ENCODE measurements at regions not wholly inside any gene's neighbourhood (a gene's known extent, or its start where the extent isn't known, plus 50 kb on each side); places are given as distances from the start of the nearest gene placed in this dataset.

DNA sequence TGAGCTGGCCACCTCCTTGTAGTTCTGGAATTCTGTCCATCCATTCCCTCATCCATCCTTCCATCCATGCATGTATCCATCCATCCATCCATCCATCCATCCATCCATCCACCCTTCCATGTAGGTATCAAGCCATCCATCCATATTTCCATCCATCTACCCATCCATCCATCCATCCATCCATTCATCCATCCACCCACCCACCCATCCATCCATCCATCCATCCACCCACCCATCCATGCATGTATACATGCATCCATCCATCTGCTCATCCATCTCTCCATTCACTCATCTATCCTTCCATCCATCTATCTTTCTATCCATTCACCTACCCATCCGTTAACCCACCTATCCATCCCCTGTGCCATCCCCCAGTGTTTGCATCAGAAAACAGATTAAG, 153.6 kb upstream of the STX18 start:
- intact Hi-C loops (cut with DNase I) = no loop called here
- no peak for DNase-seq

DNA sequence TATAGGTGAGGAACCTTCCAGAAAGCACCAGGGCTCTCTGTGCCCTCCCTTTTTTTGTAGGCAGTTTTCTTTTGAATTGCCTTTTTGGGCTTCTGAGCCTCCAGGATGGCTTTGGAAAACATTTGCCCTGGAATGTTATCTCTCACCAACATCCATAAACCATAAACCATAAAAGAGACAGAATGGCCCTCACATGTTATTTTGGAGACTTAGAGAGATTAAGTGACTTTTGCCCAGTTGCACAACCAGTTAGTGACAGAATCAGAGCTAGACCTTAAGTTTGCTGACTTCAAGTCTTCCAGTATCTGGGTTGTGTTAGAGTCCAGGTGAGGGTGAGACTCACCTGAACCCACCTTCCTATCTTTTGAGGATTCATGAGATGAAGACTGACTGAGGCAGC, 153.0 kb upstream of the STX18 start:
- no peak for DNase-seq
- intact Hi-C loops (cut with DNase I) = no loop called here

DNA sequence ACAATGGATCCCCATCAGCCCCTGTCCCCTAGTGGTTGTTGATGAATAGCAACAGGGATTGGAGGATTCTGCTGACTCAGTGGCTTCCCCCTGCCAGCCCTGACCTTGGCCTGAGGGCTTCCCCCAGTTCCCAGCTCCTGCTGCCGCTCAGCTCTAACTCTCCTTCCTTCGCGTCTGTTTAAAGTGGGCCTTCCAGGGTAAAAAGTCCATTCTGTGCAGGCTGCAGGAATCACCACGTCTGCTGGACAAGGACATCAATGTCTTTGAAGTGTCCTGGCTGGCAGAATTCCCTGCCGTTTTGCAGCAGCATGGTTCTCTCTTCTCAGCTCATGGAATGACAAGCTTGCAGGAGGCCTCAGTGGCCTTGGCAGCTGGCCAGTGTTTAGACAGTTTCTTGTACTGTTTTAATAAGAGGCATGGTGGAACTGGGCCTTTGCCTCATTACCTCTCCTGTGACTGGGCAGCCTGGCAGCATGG, 152.5 kb upstream of the STX18 start:
- DNase-seq = peak in 5 of 10 donors; percentile 3 to 68 (median 31)
- intact Hi-C loops (cut with DNase I) = no loop called here

DNA sequence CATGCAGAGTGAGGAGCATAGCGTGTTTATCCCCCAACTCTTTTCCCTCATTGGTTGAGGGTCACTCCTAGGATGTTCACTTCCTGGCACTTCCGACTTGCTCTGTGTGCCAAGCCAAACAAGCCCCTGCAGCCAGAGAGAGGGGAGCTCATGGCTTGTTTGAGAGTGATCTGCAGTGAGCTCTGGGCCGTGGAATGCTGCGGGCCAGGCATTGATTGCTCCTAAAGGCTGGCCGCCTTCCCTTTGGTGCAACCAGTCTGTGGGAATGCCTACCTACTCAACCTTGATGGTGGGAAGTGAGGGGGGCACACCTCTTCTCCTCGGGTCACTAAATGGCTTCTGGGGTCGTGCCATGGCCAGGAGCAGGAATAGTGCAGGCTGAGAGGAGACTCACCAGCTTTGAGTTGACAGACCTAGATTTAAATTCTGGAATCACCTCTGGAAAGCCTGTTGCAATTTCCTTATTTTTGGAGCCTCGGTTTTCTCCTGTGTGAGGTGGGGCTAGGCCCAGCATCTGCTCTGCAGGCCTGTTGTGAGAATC, 152.0 kb upstream of the STX18 start:
- intact Hi-C loops (cut with DNase I) = no loop called here
- no peak for DNase-seq

DNA sequence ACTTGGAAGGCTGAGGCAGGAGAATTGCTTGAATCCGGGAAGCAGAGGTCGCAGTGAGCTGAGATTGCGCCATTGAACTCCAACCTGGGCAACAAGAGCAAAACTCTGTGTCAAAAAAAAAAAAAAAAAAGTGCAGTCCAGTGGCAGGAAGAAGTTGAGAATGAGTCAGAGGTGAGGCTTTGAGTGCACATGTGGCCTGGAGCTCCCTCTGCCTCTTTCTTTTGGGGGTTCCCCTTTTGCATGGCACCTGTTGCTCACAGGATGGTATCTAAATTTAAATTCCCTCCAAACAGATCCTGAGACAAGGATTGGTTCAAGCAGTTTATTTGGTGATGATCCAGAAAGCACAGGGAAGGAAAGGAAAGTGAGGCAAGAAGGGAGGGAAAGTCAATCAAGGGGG, 151.4 kb upstream of the STX18 start:
- intact Hi-C loops (cut with DNase I) = no loop called here
- DNase-seq = no peak

DNA sequence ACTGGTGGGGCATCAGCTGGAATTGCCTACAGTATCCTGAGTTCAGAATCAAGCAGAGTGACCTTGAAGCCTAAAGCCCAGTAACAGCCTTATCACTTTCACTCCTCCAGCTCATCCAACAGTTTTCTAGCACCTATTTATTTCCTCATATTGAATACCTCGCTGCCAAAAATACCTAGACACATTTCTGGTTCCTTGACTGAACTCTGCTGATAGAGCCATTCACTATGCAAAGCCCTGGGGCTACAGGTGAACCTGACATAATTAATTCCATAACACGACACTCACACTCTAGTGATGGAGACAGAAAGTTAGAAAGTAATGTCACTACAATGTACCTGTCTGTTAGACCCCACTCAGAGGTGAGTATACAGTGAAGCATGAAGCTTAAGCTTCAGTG, 149.0 kb upstream of the STX18 start:
- DNase-seq = no peak
- intact Hi-C loops (cut with DNase I) = no loop called here

DNA sequence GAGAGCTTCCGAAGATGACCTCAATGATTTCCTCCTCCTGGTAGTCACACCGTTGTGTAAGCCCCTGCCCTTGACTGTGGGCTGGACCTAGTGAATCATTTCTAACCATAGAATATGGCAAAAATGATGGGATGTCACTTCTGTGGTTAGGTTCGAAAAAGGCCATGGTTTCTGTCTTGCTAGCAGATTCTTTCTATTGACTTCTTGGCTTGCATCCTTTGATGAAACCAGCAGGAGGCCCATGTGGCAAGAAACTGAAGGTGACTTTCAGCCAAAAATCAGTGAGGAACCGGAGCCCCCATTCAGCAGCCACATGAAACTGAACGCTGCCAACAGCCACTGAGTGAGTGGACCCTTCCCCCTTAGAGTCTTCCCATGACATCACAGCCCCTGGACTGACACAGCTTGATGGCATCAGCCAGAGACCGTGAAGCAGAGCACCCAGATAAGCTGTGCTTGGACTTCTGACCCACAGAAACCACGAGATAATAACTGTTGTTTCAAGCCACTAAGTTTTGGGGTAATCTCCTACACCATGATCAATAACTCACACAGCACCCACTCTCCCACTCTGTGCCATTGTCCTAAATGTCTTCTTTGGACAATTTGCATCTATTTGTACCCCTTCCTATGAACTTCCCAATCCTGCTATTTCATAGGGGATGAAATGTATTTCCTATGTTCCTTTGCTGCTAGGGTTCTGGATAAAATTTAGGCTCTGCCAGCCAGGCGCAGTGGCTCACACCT, 148.0 kb upstream of the STX18 start:
- no peak for DNase-seq
- intact Hi-C loops (cut with DNase I) = no loop called here

DNA sequence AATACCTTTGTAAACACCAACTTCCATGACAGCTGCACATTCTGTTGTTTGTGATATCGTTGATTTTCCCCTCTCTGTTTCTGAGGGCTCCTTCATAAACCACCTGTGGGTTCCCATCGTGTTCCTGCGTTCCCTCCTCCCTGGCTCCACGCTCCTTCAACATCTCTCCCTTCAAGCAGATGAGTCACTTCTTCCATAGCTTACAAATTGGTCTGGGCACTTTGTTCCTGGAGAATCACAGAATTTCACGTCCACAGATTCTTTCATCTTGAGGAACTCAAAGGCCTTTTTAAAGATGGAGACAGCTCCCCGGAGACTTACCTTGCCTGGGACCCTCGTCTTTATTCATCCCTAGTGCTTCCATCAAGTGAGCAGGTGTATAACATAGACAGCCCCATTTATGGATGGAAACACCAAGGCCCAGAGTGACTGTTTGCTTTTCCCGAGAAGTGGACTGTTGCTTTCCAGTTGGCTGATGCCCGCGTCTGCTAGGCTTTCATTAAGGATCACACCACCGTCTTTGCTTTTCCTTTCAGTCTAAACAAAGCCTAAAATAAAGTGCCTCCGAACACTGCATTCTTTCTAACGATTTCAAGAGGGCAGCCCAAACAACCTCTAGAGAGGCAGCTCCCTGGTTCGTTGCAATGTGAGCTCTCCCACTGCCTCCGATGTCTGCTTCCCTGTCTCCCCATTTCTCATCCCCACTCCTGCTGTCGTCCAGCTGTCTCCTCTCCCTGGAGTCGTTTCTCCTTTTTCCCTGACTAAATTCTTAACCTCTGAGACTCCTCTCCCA, 146.3 kb upstream of the STX18 start:
- intact Hi-C loops (cut with DNase I) = no loop called here
- DNase-seq = no peak

DNA sequence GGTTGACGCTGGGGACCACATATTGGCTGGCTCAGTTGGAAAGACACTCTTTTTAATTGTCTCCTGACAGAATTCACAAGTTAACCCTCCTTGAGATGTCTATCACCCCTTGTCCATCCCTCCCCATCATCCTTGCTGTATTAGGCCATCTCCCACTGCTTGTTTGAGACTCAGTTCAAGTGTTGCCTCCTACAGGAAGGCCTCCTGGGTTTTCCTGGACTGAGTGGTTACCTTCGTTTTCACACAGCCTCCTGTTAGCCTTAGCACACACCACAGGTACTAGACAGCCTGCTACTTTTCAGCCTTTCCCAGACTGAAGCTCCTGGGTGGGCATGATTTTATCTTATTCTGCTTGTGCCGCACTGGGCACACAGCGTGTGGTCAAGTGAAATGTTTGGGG, 145.3 kb upstream of the STX18 start:
- no peak for DNase-seq
- intact Hi-C loops (cut with DNase I) = no loop called here

DNA sequence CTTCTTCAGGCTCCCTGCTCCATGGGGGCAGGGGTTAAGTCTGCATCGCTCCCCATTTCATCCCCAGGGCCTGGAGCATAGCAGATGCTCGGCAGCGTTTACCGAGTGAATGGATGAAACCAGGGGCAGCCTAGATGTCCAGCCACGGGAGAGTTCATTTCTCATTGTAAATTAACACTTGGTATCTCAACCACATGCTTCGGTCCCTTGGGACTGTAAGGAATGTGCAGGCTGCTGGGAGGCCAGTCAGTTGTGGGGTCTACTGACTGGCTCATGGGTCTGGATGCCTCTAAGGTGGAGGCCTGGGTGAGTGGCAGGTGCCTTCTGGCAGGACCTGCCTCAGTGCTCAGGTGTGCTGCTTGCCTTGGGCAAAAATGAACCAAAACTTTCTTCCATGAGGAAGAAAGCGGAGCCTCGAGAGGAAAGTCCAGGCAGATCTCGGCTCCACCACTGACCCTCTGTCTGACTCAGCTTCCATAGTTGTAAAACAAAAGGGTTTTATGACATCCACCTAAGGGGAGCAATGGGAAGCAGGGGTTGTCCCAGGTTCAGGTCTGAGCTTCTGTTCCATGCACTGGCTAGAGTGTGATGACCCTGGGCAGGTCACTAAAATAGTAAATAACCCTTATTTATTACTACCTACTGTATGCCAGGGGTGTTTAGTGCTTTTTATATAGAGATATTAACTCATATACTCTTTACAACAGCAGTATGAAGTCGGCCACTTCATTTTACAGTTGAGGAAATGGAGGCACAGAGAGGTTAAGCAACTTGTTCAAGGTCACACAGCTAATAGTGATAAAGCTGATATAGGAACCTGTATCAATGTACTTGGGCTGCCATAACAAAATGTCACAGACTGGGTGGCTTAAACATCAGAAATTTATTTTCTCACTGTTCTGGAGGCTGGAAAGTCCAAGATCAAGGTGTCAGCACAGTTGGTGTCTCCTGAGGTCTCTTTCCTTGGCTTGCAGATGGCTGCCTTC, 144.3 kb upstream of the STX18 start:
- intact Hi-C loops (cut with DNase I) = no loop called here
- DNase-seq = no peak

DNA sequence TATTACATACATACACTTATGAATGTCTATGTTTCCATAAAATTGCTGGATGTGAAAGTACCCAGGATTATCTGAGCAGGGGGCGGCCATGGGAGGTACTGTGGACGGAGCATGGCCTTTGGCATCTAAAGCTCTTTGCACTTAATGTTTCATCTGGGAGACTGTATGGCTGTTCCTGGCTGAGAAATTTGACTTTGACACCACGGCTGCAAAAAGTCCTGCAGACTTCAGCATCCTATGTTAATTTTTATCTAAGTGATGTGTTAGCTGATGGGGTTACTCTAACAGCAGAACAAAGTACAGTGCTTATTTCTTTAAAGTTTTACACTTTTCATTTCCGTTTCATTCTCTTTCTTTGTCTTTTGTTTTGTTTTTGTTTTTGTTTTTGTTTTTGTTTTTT, 139.8 kb upstream of the STX18 start:
- DNase-seq = no peak
- intact Hi-C loops (cut with DNase I) = no loop called here

DNA sequence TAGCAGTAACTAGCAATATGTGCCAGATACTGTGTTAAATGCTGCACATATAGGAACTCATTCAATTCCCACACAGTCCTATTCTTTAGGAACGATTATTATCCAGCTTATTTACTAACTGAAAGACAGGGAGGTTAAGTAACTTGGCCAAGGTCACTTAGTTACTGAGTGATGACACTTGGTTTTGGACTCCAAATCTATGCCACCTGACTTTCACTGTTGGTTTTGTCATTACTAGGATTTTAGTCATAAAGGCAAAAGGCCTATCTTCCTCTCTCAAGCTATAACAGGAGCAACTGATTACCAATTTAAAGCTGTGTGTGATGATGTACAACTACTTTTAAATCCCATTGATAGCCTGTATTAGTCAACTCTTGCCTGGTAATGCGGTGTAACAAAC, 138.9 kb upstream of the STX18 start:
- intact Hi-C loops (cut with DNase I) = no loop called here
- no peak for DNase-seq

DNA sequence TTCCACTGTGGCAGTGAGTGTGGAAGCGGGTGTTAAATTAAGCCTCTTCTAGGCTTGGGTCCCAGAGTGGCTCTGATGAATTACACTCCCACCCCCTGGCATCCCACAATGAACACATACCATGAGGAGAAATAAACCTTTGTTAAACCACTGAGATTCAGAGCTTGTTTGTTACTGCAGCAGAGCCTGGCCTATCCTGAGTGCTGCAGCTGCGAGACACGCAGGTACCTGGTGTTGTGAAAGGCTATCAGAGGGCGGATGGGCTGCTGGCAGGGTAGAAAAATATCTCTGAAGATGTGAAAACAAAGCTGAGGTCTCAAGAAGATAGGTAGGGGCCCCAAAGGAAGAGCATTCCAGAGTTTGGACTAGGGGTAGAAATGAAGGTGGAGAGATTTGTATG, 138.4 kb upstream of the STX18 start:
- intact Hi-C loops (cut with DNase I) = no loop called here
- DNase-seq = no peak

DNA sequence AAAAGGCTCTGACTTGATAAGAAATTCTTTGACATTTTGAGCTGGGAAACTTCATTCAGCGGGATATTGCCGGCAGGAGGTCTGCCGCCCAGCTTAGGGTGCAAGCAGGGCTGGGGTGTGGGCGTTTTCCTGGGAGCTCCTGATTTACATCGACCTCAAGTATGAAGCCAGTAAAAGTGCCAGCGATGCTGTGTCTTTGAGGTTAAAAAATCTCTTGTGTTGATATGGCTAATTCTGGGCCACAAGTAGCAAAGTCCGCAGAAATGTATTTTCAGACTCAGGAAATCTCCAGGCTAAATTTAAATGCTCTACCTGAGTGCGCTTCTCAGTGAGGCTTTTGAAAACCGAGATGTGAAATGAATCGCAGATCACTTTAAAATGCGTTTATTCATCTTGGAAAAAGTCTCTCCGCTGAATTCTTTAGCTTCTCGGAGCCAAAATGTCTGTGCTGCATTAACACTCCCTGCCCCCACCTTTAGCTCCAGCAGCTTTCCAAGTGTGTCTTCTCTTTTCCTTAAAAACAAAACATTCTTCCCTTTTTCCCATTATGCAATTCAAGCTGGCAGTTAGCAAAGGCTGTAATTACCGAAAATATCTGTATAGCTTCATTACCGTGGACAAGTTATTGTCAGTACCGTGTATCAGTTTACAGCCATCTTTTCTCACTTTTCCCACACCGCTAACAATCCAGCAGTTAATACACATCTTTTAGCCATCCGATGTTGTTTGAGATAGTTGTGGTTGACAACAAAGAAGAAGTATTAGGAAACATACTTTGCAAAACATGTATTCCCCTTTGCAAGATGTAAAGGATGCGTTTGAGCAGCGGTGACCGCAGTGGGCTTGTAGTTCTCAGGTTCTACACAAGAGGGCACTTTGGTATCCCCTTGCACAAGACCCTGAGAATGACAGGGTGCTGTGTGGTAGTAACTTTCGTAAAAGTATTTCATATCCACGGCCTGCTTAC, 136.0 kb upstream of the STX18 start:
- intact Hi-C loops (cut with DNase I) = no loop called here
- DNase-seq = peak in 6 of 10 donors; percentile 17 to 84 (median 24)

DNA sequence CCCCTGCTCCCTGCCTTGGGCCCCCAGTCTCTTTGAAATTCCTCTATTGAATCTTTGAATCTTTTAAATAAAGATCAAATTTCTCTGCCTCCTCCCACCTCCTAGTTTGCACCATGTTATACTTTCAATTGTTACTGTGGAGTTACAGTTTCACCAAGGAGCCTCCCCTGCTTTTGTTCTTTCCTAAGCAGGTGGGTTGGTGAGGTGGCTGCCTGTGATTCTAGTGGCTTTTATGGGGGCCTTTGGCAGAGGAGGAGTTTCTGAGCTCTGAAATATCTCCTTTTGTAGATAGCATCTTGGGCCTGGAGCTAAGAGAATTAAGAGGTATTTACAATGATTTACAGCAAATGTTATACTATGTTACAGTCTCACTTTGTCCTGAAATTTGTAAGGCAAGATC, 133.8 kb upstream of the STX18 start:
- no peak for DNase-seq
- intact Hi-C loops (cut with DNase I) = no loop called here

DNA sequence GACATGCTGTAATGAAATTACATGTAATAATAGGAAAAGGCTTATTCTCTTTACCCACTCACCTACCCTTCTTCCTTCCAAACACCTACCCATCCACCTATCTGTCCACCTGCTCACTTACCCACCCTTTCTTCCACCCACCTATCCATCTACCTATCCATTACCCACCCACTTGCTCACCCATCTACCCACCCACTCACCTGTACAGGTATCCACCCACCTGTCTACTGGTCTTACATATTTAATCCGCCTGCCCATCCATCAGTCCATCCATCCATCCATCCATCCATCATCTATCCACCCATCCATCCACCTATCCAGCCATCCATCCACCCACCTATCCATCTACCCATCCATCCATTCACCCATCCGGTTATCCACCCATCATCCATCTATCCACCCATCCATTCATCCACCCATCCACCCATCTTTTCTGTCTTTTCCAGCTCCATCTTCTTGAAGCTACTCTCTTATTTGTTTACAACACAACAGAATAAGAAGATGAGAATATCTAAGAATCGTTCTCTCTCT, 133.3 kb upstream of the STX18 start:
- no peak for DNase-seq
- intact Hi-C loops (cut with DNase I) = no loop called here

DNA sequence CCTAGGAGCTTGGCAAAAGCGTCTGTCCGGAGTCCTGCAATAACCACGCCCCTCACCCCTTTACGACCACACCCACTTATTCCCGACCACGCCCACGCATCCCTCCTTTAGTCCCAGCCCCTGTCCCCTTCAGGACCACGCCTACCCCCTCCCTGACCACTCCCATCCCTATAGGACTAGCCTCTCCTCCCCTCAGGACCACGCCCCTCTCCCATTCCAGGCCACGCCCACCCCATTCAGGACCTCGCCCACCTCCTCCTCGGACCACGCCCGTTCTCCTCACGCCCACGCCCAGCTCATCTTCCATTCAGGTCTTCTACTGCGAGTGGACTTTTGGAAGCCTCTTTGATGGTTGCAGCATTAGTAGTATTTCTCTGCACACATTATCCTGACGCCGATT, 131.2 kb upstream of the STX18 start:
- DNase-seq = no peak
- intact Hi-C loops (cut with DNase I) = no loop called here

DNA sequence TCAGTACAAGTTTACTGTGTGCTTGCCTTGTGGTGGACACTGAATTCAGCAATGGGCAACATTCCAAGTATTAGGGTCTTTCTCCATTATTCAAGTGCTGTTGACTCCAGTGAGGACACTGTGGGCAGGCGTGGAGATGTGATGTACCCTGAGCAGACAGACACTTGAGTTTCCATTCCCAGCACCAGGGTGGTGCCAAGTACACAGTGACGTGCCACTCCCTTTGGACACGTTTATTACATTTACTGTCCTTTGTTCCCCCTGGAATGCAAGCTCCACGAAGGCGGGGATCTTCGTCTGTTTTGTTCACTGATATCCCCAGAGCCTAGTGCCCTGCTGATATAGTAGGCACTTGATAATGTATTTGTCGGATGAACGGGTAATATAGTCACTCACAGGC, 130.6 kb upstream of the STX18 start:
- intact Hi-C loops (cut with DNase I) = no loop called here
- no peak for DNase-seq

DNA sequence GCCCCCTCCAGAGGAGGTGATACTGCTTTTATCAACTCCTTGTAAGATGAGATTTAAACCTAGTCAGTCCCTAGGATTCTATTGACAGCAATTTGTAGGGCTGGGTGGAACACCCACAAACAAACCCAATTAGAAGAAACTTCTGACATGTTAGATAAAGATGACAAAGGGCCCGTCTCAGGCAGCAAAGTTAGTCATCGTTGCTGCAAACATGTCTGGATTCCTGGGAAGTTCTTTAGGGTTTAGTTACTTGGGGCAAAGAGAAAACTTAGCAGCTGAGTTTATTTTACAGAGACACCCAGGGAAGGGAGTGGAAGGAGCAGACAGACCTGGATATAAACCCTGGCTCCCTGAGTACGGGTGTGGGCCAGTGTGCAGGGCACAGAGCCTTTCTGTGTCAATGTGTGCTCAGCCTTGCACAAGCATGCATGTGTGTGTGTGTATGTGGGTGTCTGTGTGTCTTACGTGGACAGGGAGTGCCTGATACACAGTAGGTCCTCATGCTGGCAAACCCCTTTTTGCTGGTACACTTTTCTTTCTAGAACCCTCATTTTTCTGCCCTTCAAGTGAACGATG, 130.0 kb upstream of the STX18 start:
- intact Hi-C loops (cut with DNase I) = no loop called here

More for the DNA sequence above, 130.0 kb upstream of the STX18 start:
- DNase-seq = peak in 1 of 10 donors; percentile 44
